Trophoblast cell (in vitro differentiated cells and primary cell): ENCODE measurements at regions not wholly inside any gene's neighbourhood (a gene's known extent, or its start where the extent isn't known, plus 50 kb on each side); places are given as distances from the start of the nearest gene placed in this dataset.

Experiments
- DNase-seq, 2 donors: peaks; one replicate each; pipeline ENCODE4 v3.0.0-alpha.2; 2016
- H2AFZ ChIP-seq: 2 replicates; pipeline ENCODE4 v1.6.1; 2013; ENCODE audit warnings: low read length, moderate library complexity, mild to moderate bottlenecking; ENCODE audit not compliant: insufficient read depth, poor library complexity
- H2AK5ac ChIP-seq: 2 replicates; pipeline ENCODE4 v1.6.1; 2013; ENCODE audit warnings: mild to moderate bottlenecking, low read length
- H2BK120ac ChIP-seq: 2 replicates; pipeline ENCODE4 v1.6.1; 2013; ENCODE audit warnings: low read length, mild to moderate bottlenecking, moderate library complexity; ENCODE audit not compliant: insufficient read depth, poor library complexity
- H2BK12ac ChIP-seq: 2 replicates; pipeline ENCODE4 v1.6.1; 2013; ENCODE audit warnings: mild to moderate bottlenecking, low read length, moderate library complexity
- H2BK5ac ChIP-seq: 2 replicates; pipeline ENCODE4 v1.6.1; 2013; ENCODE audit warnings: low read length, low read depth, moderate library complexity, mild to moderate bottlenecking; ENCODE audit not compliant: poor library complexity
- H3K14ac ChIP-seq: 2 replicates; pipeline ENCODE4 v1.6.1; 2013; ENCODE audit warnings: mild to moderate bottlenecking, low read length
- H3K18ac ChIP-seq: 2 replicates; pipeline ENCODE4 v1.6.1; 2013; ENCODE audit warnings: mild to moderate bottlenecking, low read length
- H3K23ac ChIP-seq: 2 replicates; pipeline ENCODE4 v1.6.1; 2013; ENCODE audit warnings: low read length
- H3K27ac ChIP-seq: 2 replicates; pipeline ENCODE4 v1.5.1; 2013; ENCODE audit warnings: low read depth, mild to moderate bottlenecking, inconsistent platforms, low read length, moderate library complexity
- H3K27me3 ChIP-seq: 2 replicates; pipeline ENCODE4 v1.6.1; 2013; ENCODE audit warnings: inconsistent platforms, mild to moderate bottlenecking, low read length, moderate library complexity; ENCODE audit not compliant: insufficient read depth
- H3K36me3 ChIP-seq, 2 experiments: 1 replicate in 1 of 2; 2 replicates in 1 of 2; pipeline ENCODE4 v1.6.1; 2013; ENCODE audit warnings: low read length in 2 of 2, mild to moderate bottlenecking in 2 of 2, moderate library complexity in 1 of 2; ENCODE audit not compliant: insufficient read depth in 2 of 2, control insufficient read depth in 1 of 2
- H3K4ac ChIP-seq: 2 replicates; pipeline ENCODE4 v1.6.1; 2013; ENCODE audit warnings: low read depth, mild to moderate bottlenecking, low read length, moderate library complexity
- H3K4me1 ChIP-seq, 2 experiments: 1 replicate in 1 of 2; 2 replicates in 1 of 2; pipeline ENCODE4 v1.6.1; 2013; ENCODE audit warnings: low read length in 2 of 2, mild to moderate bottlenecking in 2 of 2, moderate library complexity in 1 of 2; ENCODE audit not compliant: insufficient read depth in 2 of 2, control insufficient read depth in 1 of 2
- H3K4me2 ChIP-seq: 2 replicates; pipeline ENCODE4 v1.6.1; 2013; ENCODE audit warnings: inconsistent platforms, mild to moderate bottlenecking, low read length, moderate library complexity
- H3K4me3 ChIP-seq: 2 replicates; pipeline ENCODE4 v1.5.1; 2013; ENCODE audit warnings: mild to moderate bottlenecking, low read depth, low read length, inconsistent platforms
- H3K79me1 ChIP-seq: one replicate; pipeline ENCODE4 v1.6.1; 2013; ENCODE audit warnings: low read length
- H3K79me2 ChIP-seq: 2 replicates; pipeline ENCODE4 v1.6.1; 2013; ENCODE audit warnings: low read length, mild to moderate bottlenecking; ENCODE audit not compliant: control insufficient read depth, insufficient read depth, poor library complexity
- H3K9ac ChIP-seq: 2 replicates; pipeline ENCODE4 v1.6.1; 2013; ENCODE audit warnings: mild to moderate bottlenecking, low read length
- H3K9me3 ChIP-seq: 2 replicates; pipeline ENCODE4 v1.6.1; 2013; ENCODE audit warnings: low read depth, mild to moderate bottlenecking, control low read depth, inconsistent platforms, low read length; ENCODE audit not compliant: insufficient read depth
- H4K12ac ChIP-seq: 2 replicates; pipeline ENCODE4 v1.6.1; 2013; ENCODE audit warnings: low read depth, mild to moderate bottlenecking, low read length, moderate library complexity
- H4K8ac ChIP-seq: 2 replicates; pipeline ENCODE4 v1.6.1; 2013; ENCODE audit warnings: low read depth, mild to moderate bottlenecking, low read length, moderate library complexity
- H4K91ac ChIP-seq: one replicate; pipeline ENCODE4 v1.6.1; 2013; ENCODE audit warnings: low read depth, mild to moderate bottlenecking, low read length, moderate library complexity
- WGBS: extraction: QIAGEN DNeasy Blood & Tissue Kit; methylation state at CpG from one replicate; pipeline ENCODE4 v1.1.7; 2013; ENCODE audit warnings: missing lambda C conversion rate; ENCODE audit not compliant: insufficient read length, insufficient coverage; ENCODE audit errors: extremely low coverage; 5-methylcytosine and 5-hydroxymethylcytosine counted together

DNA sequence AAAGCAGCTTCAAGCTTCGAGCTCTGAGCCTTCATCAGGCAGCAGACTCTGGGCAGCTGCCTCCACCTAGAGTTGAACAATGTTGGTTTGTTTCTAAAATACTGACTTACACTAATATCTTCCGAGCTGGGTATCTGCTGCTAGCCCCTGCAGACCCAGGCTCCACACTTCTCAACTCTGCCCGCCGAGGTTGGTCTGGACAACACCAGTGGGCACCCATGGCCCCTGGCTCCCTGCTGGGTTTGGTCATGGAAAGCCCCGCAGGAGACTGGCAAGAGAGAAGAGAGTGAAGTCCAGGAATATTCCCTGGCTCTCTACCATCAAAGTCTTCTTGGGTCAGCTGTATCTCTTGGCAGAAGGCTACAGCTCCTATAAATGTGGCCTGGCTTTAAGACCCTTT lies 214.2 kb upstream of the TMEM132C start:
- Histone ChIP-seq H3K4me1 (peaks cover 0 to 6% of the 10 kb centered on the region in 2 experiments), H3K23ac (no peak overlapping the region), H3K27me3 (no peaks in the 10 kb centered on the region), H4K12ac (no peak overlapping the region), H3K18ac (no peak overlapping the region), H3K4me2 (no peak overlapping the region), H3K27ac (no peak overlapping the region), H3K14ac (no peak overlapping the region), H2AK5ac (no peak overlapping the region), H3K9ac (no peak overlapping the region), H4K91ac (peak overlapping the region; percentile 48), H3K79me2 (no peaks in the 10 kb centered on the region), H4K8ac (no peak overlapping the region), H2BK5ac (no peak overlapping the region), H2BK120ac (no peak overlapping the region), H3K36me3 (no peaks in the 10 kb centered on the region), H3K9me3 (no peaks in the 10 kb centered on the region), H3K4me3 (no peak overlapping the region), H2BK12ac (no peak overlapping the region), H3K79me1 (no peaks in the 10 kb centered on the region), H3K4ac (no peak overlapping the region), H2AFZ (no peak overlapping the region)
- DNase-seq: no peak
- WGBS: no CpG with 5 or more reads among the region's 5 CpGs

DNA sequence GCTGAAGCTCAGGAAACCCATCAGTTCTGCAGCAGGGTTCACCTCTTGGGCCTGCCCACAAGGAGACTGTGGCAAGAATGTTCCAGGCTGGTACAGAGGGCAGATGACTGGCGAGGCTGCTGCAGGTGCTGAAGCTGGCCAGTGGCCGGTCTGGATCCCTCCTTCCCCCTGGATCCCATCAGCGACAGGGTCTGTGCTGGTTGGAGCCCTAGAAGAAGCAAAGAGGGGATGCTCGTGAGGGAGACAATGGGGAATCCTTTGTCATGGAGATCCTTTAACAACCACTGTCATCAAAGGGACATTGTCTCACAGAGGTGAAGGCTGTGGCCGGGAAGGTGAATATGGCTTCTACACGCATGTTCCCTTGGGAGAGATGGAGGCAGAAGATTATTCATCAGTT lies 211.4 kb upstream of the TMEM132C start:
- WGBS: no CpG with 5 or more reads among the region's 6 CpGs
- Histone ChIP-seq H3K4me2 (no peak overlapping the region), H3K9ac (no peak overlapping the region), H2BK120ac (no peak overlapping the region), H4K8ac (no peak overlapping the region), H3K4me1 (peaks cover 0 to 6% of the 10 kb centered on the region in 2 experiments), H3K36me3 (no peaks in the 10 kb centered on the region), H3K79me2 (no peaks in the 10 kb centered on the region), H2BK5ac (no peak overlapping the region), H4K12ac (no peak overlapping the region), H2AFZ (no peak overlapping the region), H3K4me3 (no peak overlapping the region), H4K91ac (peak overlapping the region; percentile 22), H3K18ac (no peak overlapping the region), H3K9me3 (no peaks in the 10 kb centered on the region), H2BK12ac (peak overlapping the region; percentile 17), H3K79me1 (no peaks in the 10 kb centered on the region), H3K23ac (no peak overlapping the region), H3K27ac (no peak overlapping the region), H2AK5ac (no peak overlapping the region), H3K4ac (no peak overlapping the region), H3K27me3 (no peaks in the 10 kb centered on the region), H3K14ac (no peak overlapping the region)
- no peak for DNase-seq

DNA sequence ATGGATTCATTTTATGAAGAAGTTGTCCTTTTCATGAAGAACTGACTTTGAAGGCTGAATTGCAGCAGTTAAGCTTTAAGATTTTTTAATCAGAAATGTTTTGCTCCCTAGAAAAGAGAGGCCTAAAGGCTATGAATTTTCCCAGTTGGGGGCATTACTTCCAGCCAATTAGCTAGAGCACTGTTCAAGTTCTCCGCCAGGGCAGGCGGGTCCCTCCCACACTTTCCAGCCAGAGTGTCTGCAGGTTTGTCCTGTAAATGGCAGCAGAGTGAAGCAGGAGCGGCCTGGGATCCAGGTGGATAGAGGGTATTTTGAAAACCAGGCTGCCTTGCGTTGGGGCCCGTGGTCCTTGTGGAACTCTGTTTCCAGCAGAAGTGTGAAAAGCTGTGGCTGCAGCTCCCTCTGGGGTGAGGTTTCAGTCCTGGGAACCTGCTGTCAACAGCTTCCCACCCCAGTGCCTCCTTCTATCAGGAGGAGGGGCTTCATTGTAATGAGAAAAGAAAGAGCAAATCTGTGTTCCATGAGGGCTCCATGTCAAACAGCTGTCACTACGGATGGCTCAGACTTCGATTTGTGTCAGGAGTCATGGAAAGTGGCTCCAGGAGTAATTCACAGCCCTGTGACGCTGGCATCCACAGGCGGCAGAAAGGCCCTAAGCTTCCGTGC lies 210.7 kb upstream of the TMEM132C start:
- H3K23ac ChIP-seq: no peak overlapping the region
- no peaks in the 10 kb centered on the region for H3K9me3 ChIP-seq
- no peaks in the 10 kb centered on the region for H3K36me3 ChIP-seq

DNA sequence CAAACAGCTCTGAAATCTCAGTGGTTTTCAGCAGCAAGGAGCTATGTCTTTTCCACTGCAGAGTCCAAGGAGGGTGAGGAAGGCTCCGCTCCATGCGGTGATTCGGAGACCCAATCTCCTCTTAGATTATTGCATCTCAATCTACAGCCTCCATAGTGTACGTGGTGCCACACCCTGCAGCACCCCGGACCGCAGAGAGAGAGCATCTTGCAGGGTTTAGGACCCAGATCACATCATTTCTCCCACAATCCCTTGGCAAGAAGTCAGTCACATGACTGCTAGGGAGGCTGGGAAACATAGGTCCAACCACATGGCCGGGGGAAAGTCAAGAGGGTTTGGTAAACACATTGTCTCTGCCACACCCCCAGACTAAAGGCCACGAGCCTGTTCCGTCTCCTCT lies 209.4 kb upstream of the TMEM132C start:
- Histone ChIP-seq H3K36me3 (no peaks in the 10 kb centered on the region), H3K9me3 (no peaks in the 10 kb centered on the region), H3K4me2 (no peak overlapping the region), H2AFZ (no peak overlapping the region), H2BK5ac (no peak overlapping the region), H2AK5ac (peak overlapping the region; percentile 39), H2BK120ac (no peak overlapping the region), H3K18ac (no peak overlapping the region), H3K79me1 (no peaks in the 10 kb centered on the region), H3K9ac (no peak overlapping the region), H3K4ac (no peak overlapping the region), H3K27ac (no peak overlapping the region), H4K8ac (no peak overlapping the region), H3K4me1 (peaks cover 0 to 6% of the 10 kb centered on the region in 2 experiments), H2BK12ac (peak overlapping the region; percentile 6), H3K14ac (no peak overlapping the region), H4K12ac (no peak overlapping the region), H3K27me3 (no peaks in the 10 kb centered on the region), H3K23ac (no peak overlapping the region), H3K79me2 (no peaks in the 10 kb centered on the region), H3K4me3 (no peak overlapping the region), H4K91ac (peak overlapping the region; percentile 45)
- no CpG with 5 or more reads among the region's 9 CpGs for WGBS
- DNase-seq: no peak

More for the DNA sequence above, 210.7 kb upstream of the TMEM132C start:
- no peak overlapping the region for H3K9ac ChIP-seq
- no peaks in the 10 kb centered on the region for H3K79me1 ChIP-seq
- H2AFZ ChIP-seq: no peak overlapping the region
- no peak overlapping the region for H4K12ac ChIP-seq
- H3K4me2 ChIP-seq: no peak overlapping the region
- peak overlapping the region; percentile 6 for H2BK5ac ChIP-seq
- no CpG with 5 or more reads among the region's 10 CpGs for WGBS
- H3K4me1 ChIP-seq: peaks cover 0 to 6% of the 10 kb centered on the region in 2 experiments
- DNase-seq: no peak
- H3K27me3 ChIP-seq: no peaks in the 10 kb centered on the region
- no peak overlapping the region for H2BK120ac ChIP-seq
- no peak overlapping the region for H3K4ac ChIP-seq
- no peak overlapping the region for H4K8ac ChIP-seq
- no peak overlapping the region for H4K91ac ChIP-seq
- H3K27ac ChIP-seq: peak overlapping the region; percentile 33
- no peak overlapping the region for H3K4me3 ChIP-seq
- no peaks in the 10 kb centered on the region for H3K79me2 ChIP-seq
- no peak overlapping the region for H2BK12ac ChIP-seq
- no peak overlapping the region for H2AK5ac ChIP-seq
- no peak overlapping the region for H3K18ac ChIP-seq
- H3K14ac ChIP-seq: peak overlapping the region; percentile 19
